Natural killer cell (primary cell): ENCODE measurements at regions not wholly inside any gene's neighbourhood (a gene's known extent, or its start where the extent isn't known, plus 50 kb on each side); places are given as distances from the start of the nearest gene placed in this dataset.

Experiments
- ATAC-seq, 3 donors: fragments of 150-1000 bp in 2 of 3; fragments of 200-7000 bp in 1 of 3; cut with Tn5 transposase; 1 replicate in 1 of 3; 2 replicates in 2 of 3; pipeline ENCODE4 v1.10.0; 2021; ENCODE audit warnings: mild to moderate bottlenecking in 2 of 3, moderate library complexity in 2 of 3
- DNase-seq, 2 donors: peaks; one replicate each; pipeline versions ENCODE4 v3.0.0 to v3.0.0-alpha.2; 2013 to 2021; ENCODE audit warnings: mixed read lengths in 1 of 2
- H3K27ac ChIP-seq: one replicate; pipeline ENCODE4 v1.5.1; 2013; ENCODE audit warnings: mild to moderate bottlenecking, low read length
- H3K27me3 ChIP-seq: one replicate; pipeline ENCODE4 v1.6.1; 2013; ENCODE audit warnings: low read length; ENCODE audit not compliant: control insufficient read depth, insufficient read depth
- H3K36me3 ChIP-seq: one replicate; pipeline ENCODE4 v1.6.1; 2013; ENCODE audit warnings: low read length; ENCODE audit not compliant: control insufficient read depth, insufficient read depth
- H3K4me1 ChIP-seq: one replicate; pipeline ENCODE4 v1.6.1; 2013; ENCODE audit warnings: low read length; ENCODE audit not compliant: control insufficient read depth, insufficient read depth
- H3K4me3 ChIP-seq: one replicate; pipeline ENCODE4 v1.5.1; 2013; ENCODE audit warnings: low read length
- H3K9me3 ChIP-seq: one replicate; pipeline ENCODE4 v1.6.1; 2013; ENCODE audit warnings: low read length; ENCODE audit not compliant: control insufficient read depth, insufficient read depth
- H3K27ac Mint-ChIP-seq, 2 donors: one replicate each; pipeline ENCODE4 v1.8.0; 2022; ENCODE audit warnings: mild to moderate bottlenecking in 2 of 2, mixed read lengths in 2 of 2, moderate library complexity in 1 of 2
- H3K27me3 Mint-ChIP-seq, 2 donors: one replicate each; pipeline ENCODE4 v1.8.0; 2022; ENCODE audit warnings: low read depth in 2 of 2, mixed read lengths in 2 of 2
- H3K36me3 Mint-ChIP-seq: one replicate; pipeline ENCODE4 v1.8.0; 2022; ENCODE audit warnings: mixed read lengths
- H3K4me1 Mint-ChIP-seq, 2 donors: one replicate each; pipeline ENCODE4 v1.8.0; 2022; ENCODE audit warnings: mixed read lengths in 2 of 2
- H3K4me3 Mint-ChIP-seq: one replicate; pipeline ENCODE4 v1.8.0; 2022; ENCODE audit warnings: mild to moderate bottlenecking, moderate library complexity, mixed read lengths
- H3K9me3 Mint-ChIP-seq, 2 donors: one replicate each; pipeline ENCODE4 v1.8.0; 2022; ENCODE audit warnings: mixed read lengths in 2 of 2
- CTCF ChIP-seq: fragments of 200-600 bp; IDR thresholded peaks from one replicate; pipeline ENCODE4 v1.8.0; 2022; ENCODE audit warnings: antibody characterized with exemption
- WGBS: methylation state at CpG from one replicate; pipeline ENCODE4 v1.1.7; 2013; ENCODE audit warnings: missing lambda C conversion rate; ENCODE audit not compliant: insufficient coverage; 5-methylcytosine and 5-hydroxymethylcytosine counted together
- intact Hi-C: fragments of 100-400 bp; cut with micrococcal nuclease; formaldehyde crosslinking; loops from one replicate; pipeline ENCODE4 v1.14.2; 2022

- TF ChIP-seq CTCF: no peak
- Mint-ChIP-seq H3K4me1 (no peaks in the 10 kb centered on the region), H3K27ac (no peak overlapping the region), H3K36me3 (peaks cover 4% of the 10 kb centered on the region), H3K27me3 (peaks cover 17 to 32% of the 10 kb centered on the region in 2 donors), H3K4me3 (no peak overlapping the region), H3K9me3 (peaks cover 0 to 3% of the 10 kb centered on the region in 2 donors)
- H3K9me3 ChIP-seq: no peaks in the 10 kb centered on the region
- no peak for DNase-seq
- no peak overlapping the region for H3K4me3 ChIP-seq
- intact Hi-C loops: no loop called here
- H3K36me3 ChIP-seq: no peaks in the 10 kb centered on the region
- WGBS: 69% methylated on average over 6 of the region's 6 CpGs
- H3K27ac ChIP-seq: no peak overlapping the region
- ATAC-seq: no peak
- H3K27me3 ChIP-seq: no peaks in the 10 kb centered on the region
- H3K4me1 ChIP-seq: peaks cover 6% of the 10 kb centered on the region
These were observed 396.2 kb upstream of the HS6ST1 start for GRCh38 chr2:128714851-128715312.

- H3K36me3 ChIP-seq: no peaks in the 10 kb centered on the region
- Mint-ChIP-seq H3K4me1 (no peaks in the 10 kb centered on the region), H3K4me3 (no peak overlapping the region), H3K27ac (no peak overlapping the region), H3K27me3 (peaks cover 14 to 28% of the 10 kb centered on the region in 2 donors), H3K36me3 (no peaks in the 10 kb centered on the region), H3K9me3 (no peaks in the 10 kb centered on the region)
- no peaks in the 10 kb centered on the region for H3K27me3 ChIP-seq
- no peak for ATAC-seq
- no peak for TF ChIP-seq CTCF
- WGBS: 71% methylated on average over 5 of the region's 7 CpGs
- H3K27ac ChIP-seq: no peak overlapping the region
- no peak overlapping the region for H3K4me3 ChIP-seq
- no peak for DNase-seq
- no peaks in the 10 kb centered on the region for H3K9me3 ChIP-seq
- H3K4me1 ChIP-seq: peaks cover 6% of the 10 kb centered on the region
- intact Hi-C loops: no loop called here
These were observed 396.7 kb upstream of the HS6ST1 start for GRCh38 chr2:128715360-128715759.

- intact Hi-C loops: no loop called here
These were observed 397.6 kb upstream of the HS6ST1 start for GRCh38 chr2:128716299-128716721.

More at GRCh38 chr2:128716299-128716721, 397.6 kb upstream of the HS6ST1 start:
- H3K36me3 ChIP-seq: no peaks in the 10 kb centered on the region
- no peak for TF ChIP-seq CTCF
- Mint-ChIP-seq H3K27me3 (peaks cover 13 to 23% of the 10 kb centered on the region in 2 donors), H3K9me3 (no peaks in the 10 kb centered on the region), H3K36me3 (no peaks in the 10 kb centered on the region), H3K27ac (no peak overlapping the region), H3K4me1 (no peaks in the 10 kb centered on the region), H3K4me3 (no peak overlapping the region)
- H3K4me1 ChIP-seq: peaks cover 6% of the 10 kb centered on the region
- no peak overlapping the region for H3K27ac ChIP-seq
- 32% methylated on average over 8 of the region's 8 CpGs for WGBS
- ATAC-seq (no peak), DNase-seq (no peak)
- no peaks in the 10 kb centered on the region for H3K9me3 ChIP-seq
- H3K27me3 ChIP-seq: no peaks in the 10 kb centered on the region
- no peak overlapping the region for H3K4me3 ChIP-seq
